Breast epithelium (tissue), 4 donors: ENCODE measurements at regions not wholly inside any gene's neighbourhood (a gene's known extent, or its start where the extent isn't known, plus 50 kb on each side); places are given as distances from the start of the nearest gene placed in this dataset.

Experiments used
- DNase-seq, 2 donors: peaks; one replicate each; pipeline ENCODE4 v3.0.0-alpha.2; 2019; ENCODE audit warnings: low spot score in 2 of 2
- H3K27ac ChIP-seq, 2 donors: fragments of 200-600 bp; sonication (generic) in 1 of 2; one replicate each; pipeline ENCODE4 v1.5.1; 2016 to 2019; ENCODE audit warnings: mild to moderate bottlenecking in 1 of 2
- H3K27me3 ChIP-seq, 2 donors: fragments of 200-600 bp; sonication (generic) in 1 of 2; one replicate each; pipeline versions ENCODE4 v1.5.1 to v1.6.0; 2017 to 2019; ENCODE audit warnings: control low read depth in 1 of 2, mild to moderate bottlenecking in 1 of 2
- H3K36me3 ChIP-seq: fragments of 200-600 bp; one replicate; pipeline ENCODE4 v1.5.1; 2019
- H3K4me1 ChIP-seq, 2 donors: fragments of 200-600 bp; sonication (generic); one replicate each; pipeline ENCODE4 v1.5.1; 2016 to 2019; ENCODE audit warnings: control low read depth in 1 of 2
- H3K4me3 ChIP-seq, 3 donors: fragments of 200-600 bp; sonication (generic); 1 replicate in 2 of 3; 2 replicates in 1 of 3; pipeline ENCODE4 v1.5.1; 2016 to 2019; ENCODE audit warnings: mild to moderate bottlenecking in 3 of 3, moderate library complexity in 2 of 3
- H3K9me3 ChIP-seq, 2 donors: fragments of 200-600 bp; sonication (generic) in 1 of 2; one replicate each; pipeline ENCODE4 v1.5.1; 2016 to 2019; ENCODE audit warnings: control low read depth in 1 of 2
- CTCF ChIP-seq, 3 donors: fragments of 450-650 bp; IDR thresholded peaks; one replicate each; pipeline ENCODE4 v1.5.1; 2016 to 2017; ENCODE audit warnings: antibody characterized with exemption in 3 of 3, mild to moderate bottlenecking in 3 of 3, moderate library complexity in 3 of 3
- POLR2A ChIP-seq: fragments of 450-650 bp; IDR thresholded peaks from one replicate; pipeline ENCODE4 v1.6.1; 2016; ENCODE audit warnings: antibody characterized with exemption, mild to moderate bottlenecking, moderate library complexity
- POLR2AphosphoS5 ChIP-seq, 3 donors: sonication (generic); formaldehyde crosslinking; IDR thresholded peaks; one replicate each; pipeline ENCODE4 v1.6.1; 2017; ENCODE audit warnings: antibody characterized with exemption in 3 of 3
- intact Hi-C: fragments of 100-400 bp; cut with DNase I; formaldehyde crosslinking; loops from one replicate; pipeline ENCODE4 v1.15.1; 2023; ENCODE audit warnings: low total_unique reads

DNA sequence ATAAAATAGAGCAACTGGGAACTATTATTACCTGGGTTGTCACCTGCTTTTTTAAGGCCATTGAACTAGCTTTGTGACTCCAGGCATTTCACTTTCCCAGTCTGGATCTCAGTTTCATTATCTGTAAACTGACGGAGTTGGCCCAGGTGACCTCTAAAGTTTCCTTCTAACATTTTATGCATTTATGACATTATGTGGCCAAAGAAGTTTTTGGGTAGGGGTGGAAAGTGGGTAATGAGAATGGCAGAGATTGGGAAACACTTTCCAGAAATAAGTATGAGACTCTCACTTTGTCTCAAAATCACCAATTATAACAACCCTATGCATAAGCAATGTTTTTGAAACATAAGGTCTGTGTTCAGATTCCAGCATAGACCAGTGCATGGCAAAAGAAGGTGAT is 99.1 kb upstream of the ARHGEF3 start:
- Histone ChIP-seq H3K36me3 (no peaks in the 10 kb centered on the region), H3K27me3 (no peaks in the 10 kb centered on the region), H3K9me3 (no peaks in the 10 kb centered on the region), H3K4me3 (no peak overlapping the region), H3K27ac (no peak overlapping the region), H3K4me1 (no peaks in the 10 kb centered on the region)
- TF ChIP-seq POLR2AphosphoS5 (IDR thresholded peaks at IDR 0.05) (no peak), POLR2A (no peak), CTCF (IDR thresholded peaks at IDR 0.05) (no peak)
- DNase-seq: no peak
- intact Hi-C loops: no loop called here

- intact Hi-C loops: no loop called here
- no peak overlapping the region for H3K4me3 ChIP-seq
Measured at GRCh38 chr3:56899851-56900250, 98.1 kb upstream of the ARHGEF3 start.

DNA sequence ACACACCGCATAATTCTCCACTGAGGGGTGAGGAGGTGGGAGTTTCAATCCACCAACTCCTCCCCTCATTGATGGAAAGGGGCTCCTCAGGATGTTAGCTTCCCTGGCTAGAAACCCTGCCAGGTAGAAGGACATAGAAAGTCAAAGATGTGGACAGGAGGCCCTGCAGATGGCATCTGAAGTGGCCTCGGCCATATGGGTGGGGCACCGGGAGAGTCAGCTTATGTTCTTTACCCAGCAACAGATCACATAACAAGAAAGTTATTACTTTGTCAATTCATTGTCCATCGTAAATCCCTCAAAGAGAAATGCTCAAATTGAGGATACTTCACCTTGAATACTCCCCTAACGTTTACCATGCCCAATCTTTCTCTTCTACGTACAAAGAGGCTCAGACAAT is 97.3 kb upstream of the ARHGEF3 start:
- intact Hi-C loops: no loop called here
- DNase-seq: no peak
- no peaks in the 10 kb centered on the region for H3K36me3 ChIP-seq
- no peak overlapping the region for H3K27ac ChIP-seq
- H3K27me3 ChIP-seq: no peaks in the 10 kb centered on the region
- TF ChIP-seq POLR2AphosphoS5 (IDR thresholded peaks at IDR 0.05): no peak
- H3K9me3 ChIP-seq: no peaks in the 10 kb centered on the region
- H3K4me3 ChIP-seq: no peak overlapping the region
- no peaks in the 10 kb centered on the region for H3K4me1 ChIP-seq

More at GRCh38 chr3:56899851-56900250, 98.1 kb upstream of the ARHGEF3 start:
- Histone ChIP-seq H3K27me3 (no peaks in the 10 kb centered on the region), H3K36me3 (no peaks in the 10 kb centered on the region), H3K9me3 (no peaks in the 10 kb centered on the region), H3K27ac (no peak overlapping the region), H3K4me1 (no peaks in the 10 kb centered on the region)
- TF ChIP-seq CTCF (IDR thresholded peaks at IDR 0.05) (no peak), POLR2AphosphoS5 (IDR thresholded peaks at IDR 0.05) (no peak), POLR2A (no peak)
- DNase-seq: no peak

DNA sequence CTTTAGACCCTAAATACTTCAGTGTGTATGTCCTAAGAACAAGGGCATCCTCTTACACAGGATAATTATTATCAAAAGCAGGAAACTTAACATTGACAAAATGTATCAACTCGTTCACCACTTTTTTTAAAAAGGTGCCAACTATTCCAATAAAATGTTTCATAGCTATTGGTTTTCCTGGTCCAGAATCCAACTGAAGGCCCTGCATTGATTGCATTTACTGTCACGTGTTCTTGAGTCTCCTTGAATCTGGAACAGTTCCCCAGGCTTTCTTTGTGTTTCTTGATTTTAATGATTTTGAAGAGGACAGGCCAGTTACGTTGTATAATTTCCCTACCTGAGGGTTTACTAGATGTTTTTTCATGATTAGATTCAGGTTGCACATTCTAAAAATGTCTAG is 94.6 kb upstream of the ARHGEF3 start:
- TF ChIP-seq POLR2A (no peak), CTCF (IDR thresholded peaks at IDR 0.05) (no peak), POLR2AphosphoS5 (IDR thresholded peaks at IDR 0.05) (no peak)
- no peaks in the 10 kb centered on the region for H3K9me3 ChIP-seq
- H3K4me3 ChIP-seq: no peak overlapping the region
- H3K4me1 ChIP-seq: no peaks in the 10 kb centered on the region
- H3K36me3 ChIP-seq: no peaks in the 10 kb centered on the region
- H3K27ac ChIP-seq: no peak overlapping the region
- intact Hi-C loops: no loop called here
- DNase-seq: no peak
- H3K27me3 ChIP-seq: no peaks in the 10 kb centered on the region

DNA sequence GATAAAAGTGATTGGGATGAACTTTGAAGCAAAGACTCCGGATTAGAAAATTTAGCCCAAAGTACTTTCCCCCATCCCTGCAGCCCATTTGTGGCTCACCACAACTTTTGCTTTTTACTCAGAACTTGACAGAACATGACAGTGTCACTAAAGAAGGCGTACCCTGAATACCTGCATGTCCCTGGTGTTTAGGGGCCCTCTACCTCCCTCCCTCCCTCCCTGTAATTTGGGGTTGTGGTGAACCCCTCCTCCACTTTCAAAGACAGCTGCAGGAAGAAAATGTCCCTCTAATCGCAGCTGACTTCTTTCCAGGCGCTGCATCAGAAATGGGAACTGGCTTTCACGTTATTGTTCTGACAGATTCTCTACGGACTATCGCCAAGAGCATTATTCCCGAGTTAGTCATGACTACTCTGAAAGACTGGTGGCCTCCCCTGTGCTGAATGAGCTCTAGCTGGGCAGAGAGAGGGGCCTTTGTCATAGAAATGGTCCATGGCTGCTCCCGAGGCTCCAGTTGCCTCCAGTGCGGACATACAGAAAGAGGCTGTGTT is 93.2 kb upstream of the ARHGEF3 start:
- no peak for TF ChIP-seq POLR2AphosphoS5 (IDR thresholded peaks at IDR 0.05)
- no peak for TF ChIP-seq CTCF (IDR thresholded peaks at IDR 0.05)
- no peak for TF ChIP-seq POLR2A
- intact Hi-C loops: loop anchor here (5.0 kb wide), 1 partner anchor 593 kb away; no protein-coding TSS in a partner anchor
- Histone ChIP-seq H3K9me3 (no peaks in the 10 kb centered on the region), H3K27ac (no peak overlapping the region), H3K27me3 (no peaks in the 10 kb centered on the region), H3K36me3 (no peaks in the 10 kb centered on the region), H3K4me3 (no peak overlapping the region), H3K4me1 (no peaks in the 10 kb centered on the region)
- no peak for DNase-seq
